ENCODE measurements at regions not wholly inside any gene's neighbourhood (a gene's known extent, or its start where the extent isn't known, plus 50 kb on each side); places are given as distances from the start of the nearest gene placed in this dataset.
"Not testable (repeated sequence)": the region's sequence is repeated elsewhere in the genome, so short reads cannot be mapped to it uniquely, and the experiment has no call there.

- Histone ChIP-seq H3K27me3 (no peaks in the 10 kb centered on the region), H3K4me1 (no peaks in the 10 kb centered on the region), H3K36me3 (no peaks in the 10 kb centered on the region), H3K9me3 (no peaks in the 10 kb centered on the region), H3K4me3 (no peak overlapping the region), H3K27ac (no peak overlapping the region)
- TF ChIP-seq POLR2A (IDR thresholded peaks at IDR 0.05), result no peak
- 34 to 37% methylated on average over 3 of the region's 3 CpGs for WGBS, 2 donors
- no peak for DNase-seq (ENCODE audit: low spot score in 2 of 2)
Observed at GRCh38 chr14:70239802-70240201, 51.1 kb upstream of the SLC8A3 start.

GRCh38 chr14:70238635-70239034, 49.9 kb upstream of the SLC8A3 start:
- not testable (repeated sequence) for H3K27ac ChIP-seq; H3K4me3 ChIP-seq; H3K4me1 ChIP-seq; DNase-seq (ENCODE audit: low spot score in 2 of 2); H3K9me3 ChIP-seq; H3K27me3 ChIP-seq; H3K36me3 ChIP-seq
- whole genome bisulfite sequencing, 2 donors, result 35 to 36% methylated on average over 1 of the region's 1 CpG

All from tibial nerve (tissue), 4 donors.